Body of pancreas (tissue), 4 donors: ENCODE measurements at regions not wholly inside any gene's neighbourhood (a gene's known extent, or its start where the extent isn't known, plus 50 kb on each side); places are given as distances from the start of the nearest gene placed in this dataset.

ENCODE experiments used
- ATAC-seq: fragments of 150-250 bp; one replicate; pipeline ENCODE4 v1.9.1; 2016
- DNase-seq, 4 donors: peaks; one replicate each; pipeline ENCODE4 v3.0.0-alpha.2; 2019
- H3K27ac ChIP-seq, 4 donors: fragments of 200-600 bp; sonication (generic); 1 replicate in 3 of 4; 2 replicates in 1 of 4; pipeline versions ENCODE4 v1.5.1 to v1.6.1; 2016 to 2019; ENCODE audit warnings: mild to moderate bottlenecking in 1 of 4, mixed read lengths in 1 of 4, moderate library complexity in 1 of 4
- H3K27me3 ChIP-seq, 2 donors: fragments of 200-600 bp; sonication (generic); one replicate each; pipeline ENCODE4 v1.6.0; 2016; ENCODE audit warnings: mild to moderate bottlenecking in 1 of 2
- H3K36me3 ChIP-seq, 2 donors: fragments of 200-600 bp; sonication (generic); replicated peaks in 1 of 2; 2 replicates each; pipeline ENCODE4 v1.5.1; 2016; ENCODE audit warnings: low read depth in 2 of 2; ENCODE audit not compliant: insufficient read depth in 1 of 2
- H3K4me1 ChIP-seq: fragments of 200-600 bp; sonication (generic); one replicate; pipeline ENCODE4 v1.6.0; 2016
- H3K4me3 ChIP-seq, 2 donors: fragments of 200-600 bp; sonication (generic); 1 replicate in 1 of 2; 2 replicates in 1 of 2; pipeline ENCODE4 v1.5.1; 2016 to 2019
- H3K9me3 ChIP-seq, 3 donors: fragments of 200-600 bp; sonication (generic); 1 replicate in 2 of 3; 2 replicates in 1 of 3; pipeline ENCODE4 v1.5.1; 2016
- CTCF ChIP-seq, 7 experiments: fragments of 450-650 bp in 4 of 7; fragments of 200-600 bp in 3 of 7; sonication (generic) in 3 of 7; IDR thresholded peaks; one replicate each; pipeline ENCODE4 v1.5.1; 2016 to 2019; ENCODE audit warnings: antibody characterized with exemption in 7 of 7
- POLR2A ChIP-seq, 3 donors: fragments of 450-650 bp; IDR thresholded peaks; one replicate each; pipeline ENCODE4 v1.6.1; 2016; ENCODE audit warnings: antibody characterized with exemption in 3 of 3, mild to moderate bottlenecking in 2 of 3
- WGBS, 2 donors: methylation state at CpG; one replicate each; pipeline ENCODE4 v1.1.5; 2017; 5-methylcytosine and 5-hydroxymethylcytosine counted together
- intact Hi-C: fragments of 100-400 bp; cut with DNase I; formaldehyde crosslinking; loops from one replicate; pipeline ENCODE4 v1.15.1; 2023

GRCh38 chr1:91120936-91121335 lies 99.1 kb upstream of the ZNF644 start:
- no peaks in the 10 kb centered on the region for H3K4me1 ChIP-seq
- intact Hi-C loops: no loop called here
- H3K27me3 ChIP-seq: no peaks in the 10 kb centered on the region
- H3K36me3 ChIP-seq: no peaks in the 10 kb centered on the region
- no peaks in the 10 kb centered on the region for H3K9me3 ChIP-seq
- ATAC-seq (no peak), DNase-seq (no peak)
- TF ChIP-seq CTCF (IDR thresholded peaks at IDR 0.05): no peak
- TF ChIP-seq POLR2A (IDR thresholded peaks at IDR 0.05): no peak
- no peak overlapping the region for H3K27ac ChIP-seq
- H3K4me3 ChIP-seq: no peak overlapping the region
- 48 to 61% methylated on average over 1 of the region's 1 CpG for WGBS, 2 donors

GRCh38 chr1:91120421-91120820 lies 98.6 kb upstream of the ZNF644 start:
- WGBS, 2 donors: 76 to 91% methylated on average over 3 of the region's 3 CpGs
- Histone ChIP-seq H3K4me3 (no peak overlapping the region), H3K27me3 (no peaks in the 10 kb centered on the region), H3K9me3 (no peaks in the 10 kb centered on the region), H3K27ac (no peak overlapping the region), H3K4me1 (no peaks in the 10 kb centered on the region), H3K36me3 (no peaks in the 10 kb centered on the region)
- TF ChIP-seq POLR2A (IDR thresholded peaks at IDR 0.05) (no peak), CTCF (IDR thresholded peaks at IDR 0.05) (no peak)
- ATAC-seq: no peak
- intact Hi-C loops: no loop called here
- DNase-seq: no peak

GRCh38 chr1:91104712-91105111 lies 82.9 kb upstream of the ZNF644 start:
- intact Hi-C loops: no loop called here
- H3K36me3 ChIP-seq: no peaks in the 10 kb centered on the region

GRCh38 chr1:91101328-91101727 lies 79.5 kb upstream of the ZNF644 start:
- ATAC-seq (no peak), DNase-seq (no peak)
- no peak for TF ChIP-seq POLR2A (IDR thresholded peaks at IDR 0.05)
- TF ChIP-seq CTCF (IDR thresholded peaks at IDR 0.05): no peak
- no peaks in the 10 kb centered on the region for H3K36me3 ChIP-seq
- no peak overlapping the region for H3K27ac ChIP-seq
- H3K27me3 ChIP-seq: no peaks in the 10 kb centered on the region
- H3K4me3 ChIP-seq: no peak overlapping the region
- H3K9me3 ChIP-seq: no peaks in the 10 kb centered on the region
- H3K4me1 ChIP-seq: no peaks in the 10 kb centered on the region
- 73 to 79% methylated on average over 5 of the region's 5 CpGs for WGBS, 2 donors
- intact Hi-C loops: no loop called here

More at GRCh38 chr1:91104712-91105111, 82.9 kb upstream of the ZNF644 start:
- Histone ChIP-seq H3K27me3 (no peaks in the 10 kb centered on the region), H3K4me3 (no peak overlapping the region), H3K4me1 (no peaks in the 10 kb centered on the region), H3K9me3 (no peaks in the 10 kb centered on the region), H3K27ac (no peak overlapping the region)
- DNase-seq: no peak
- no peak for ATAC-seq
- TF ChIP-seq POLR2A (IDR thresholded peaks at IDR 0.05): no peak
- TF ChIP-seq CTCF (IDR thresholded peaks at IDR 0.05): no peak

GRCh38 chr1:91099746-91100621 lies 78.1 kb upstream of the ZNF644 start:
- intact Hi-C loops: no loop called here
- no peak for ATAC-seq
- no peaks in the 10 kb centered on the region for H3K36me3 ChIP-seq
- H3K27ac ChIP-seq: no peak overlapping the region
- DNase-seq: no peak
- WGBS, 2 donors: 62 to 72% methylated on average over 7 of the region's 7 CpGs
- H3K4me3 ChIP-seq: no peak overlapping the region
- TF ChIP-seq POLR2A (IDR thresholded peaks at IDR 0.05): no peak
- no peak for TF ChIP-seq CTCF (IDR thresholded peaks at IDR 0.05)
- H3K27me3 ChIP-seq: no peaks in the 10 kb centered on the region
- no peaks in the 10 kb centered on the region for H3K9me3 ChIP-seq
- H3K4me1 ChIP-seq: no peaks in the 10 kb centered on the region
